H9 (cell line): ENCODE measurements at regions not wholly inside any gene's neighbourhood (a gene's known extent, or its start where the extent isn't known, plus 50 kb on each side); places are given as distances from the start of the nearest gene placed in this dataset.

Experiments
- DNase-seq: peaks from one replicate; pipeline ENCODE4 v3.0.0-alpha.2; 2017
- H2AFZ ChIP-seq: one replicate; pipeline ENCODE4 v1.6.1; 2013; ENCODE audit warnings: mild to moderate bottlenecking, low read length, control low read depth, moderate library complexity
- H2AK5ac ChIP-seq: 2 replicates; pipeline ENCODE4 v1.6.1; 2013; ENCODE audit warnings: low read length, control low read depth, mixed read lengths; ENCODE audit not compliant: insufficient read length
- H2BK120ac ChIP-seq: one replicate; pipeline ENCODE4 v1.6.1; 2013; ENCODE audit warnings: low read depth, mild to moderate bottlenecking, low read length, control low read depth, inconsistent platforms; ENCODE audit not compliant: poor library complexity, severe bottlenecking
- H2BK12ac ChIP-seq: 2 replicates; pipeline ENCODE4 v1.6.1; 2013; ENCODE audit warnings: low read length, control low read depth, mixed read lengths, low read depth; ENCODE audit not compliant: insufficient read length
- H2BK15ac ChIP-seq: 2 replicates; pipeline ENCODE4 v1.6.1; 2013; ENCODE audit warnings: low read depth, low read length, control low read depth
- H2BK20ac ChIP-seq: one replicate; pipeline ENCODE4 v1.6.1; 2013; ENCODE audit warnings: low read depth, mild to moderate bottlenecking, low read length, control low read depth, inconsistent platforms; ENCODE audit not compliant: poor library complexity, severe bottlenecking
- H2BK5ac ChIP-seq: 2 replicates; pipeline ENCODE4 v1.6.1; 2013; ENCODE audit warnings: low read length, control low read depth, mixed read lengths; ENCODE audit not compliant: insufficient read length
- H3K14ac ChIP-seq: 2 replicates; pipeline ENCODE4 v1.6.1; 2013; ENCODE audit warnings: low read length, control low read depth; ENCODE audit not compliant: insufficient read depth
- H3K18ac ChIP-seq: 2 replicates; pipeline ENCODE4 v1.6.1; 2013; ENCODE audit warnings: low read depth, mild to moderate bottlenecking, mixed read lengths, low read length, control low read depth; ENCODE audit not compliant: insufficient read length
- H3K23ac ChIP-seq: 2 replicates; pipeline ENCODE4 v1.6.1; 2013; ENCODE audit warnings: low read length, control low read depth, mixed read lengths, low read depth; ENCODE audit not compliant: insufficient read length
- H3K23me2 ChIP-seq: 2 replicates; pipeline ENCODE4 v1.6.1; 2013; ENCODE audit warnings: low read depth, mild to moderate bottlenecking, mixed read lengths, low read length, control low read depth; ENCODE audit not compliant: insufficient read length, poor library complexity, severe bottlenecking
- H3K27ac ChIP-seq: 2 replicates; pipeline ENCODE4 v1.5.1; 2013; ENCODE audit warnings: low read length, control low read depth, mixed read lengths, low read depth; ENCODE audit not compliant: insufficient read length
- H3K27me3 ChIP-seq: 2 replicates; pipeline ENCODE4 v1.6.1; 2013; ENCODE audit warnings: low read length, control low read depth, inconsistent platforms; ENCODE audit not compliant: insufficient read depth
- H3K4ac ChIP-seq: 2 replicates; pipeline ENCODE4 v1.6.1; 2013; ENCODE audit warnings: low read depth, mild to moderate bottlenecking, control low read depth, inconsistent platforms, low read length, moderate library complexity
- H3K4me1 ChIP-seq: 2 replicates; pipeline ENCODE4 v1.6.1; 2013; ENCODE audit warnings: low read length, control low read depth, inconsistent platforms; ENCODE audit not compliant: insufficient read depth
- H3K4me2 ChIP-seq: 2 replicates; pipeline ENCODE4 v1.6.1; 2013; ENCODE audit warnings: low read length, control low read depth, mixed read lengths; ENCODE audit not compliant: insufficient read length, insufficient read depth
- H3K56ac ChIP-seq: 2 replicates; pipeline ENCODE4 v1.6.1; 2013; ENCODE audit warnings: low read depth, mild to moderate bottlenecking, mixed read lengths, low read length, control low read depth; ENCODE audit not compliant: insufficient read length
- H3K79me1 ChIP-seq: 2 replicates; pipeline ENCODE4 v1.6.1; 2013; ENCODE audit warnings: low read depth, mild to moderate bottlenecking, moderate library complexity, low read length, control low read depth, inconsistent platforms; ENCODE audit not compliant: insufficient read depth, poor library complexity, severe bottlenecking
- H3K79me2 ChIP-seq: 2 replicates; pipeline ENCODE4 v1.6.1; 2013; ENCODE audit warnings: low read length, control low read depth, inconsistent platforms; ENCODE audit not compliant: insufficient read depth
- H3K9ac ChIP-seq: 2 replicates; pipeline ENCODE4 v1.6.1; 2013; ENCODE audit warnings: low read length, control low read depth, mixed read lengths; ENCODE audit not compliant: insufficient read length; ENCODE audit errors: extremely low read depth
- H3K9me3 ChIP-seq: one replicate; pipeline ENCODE4 v1.6.1; 2013; ENCODE audit warnings: low read depth, low read length, inconsistent platforms; ENCODE audit not compliant: control insufficient read depth
- H3T11ph ChIP-seq: one replicate; pipeline ENCODE4 v1.6.1; 2013; ENCODE audit warnings: mild to moderate bottlenecking, low read length, control low read depth, inconsistent platforms
- H4K20me1 ChIP-seq: one replicate; pipeline ENCODE4 v1.6.1; 2013; ENCODE audit not compliant: control insufficient read depth, insufficient read length, insufficient read depth
- H4K5ac ChIP-seq: 2 replicates; pipeline ENCODE4 v1.6.1; 2013; ENCODE audit warnings: low read depth, mild to moderate bottlenecking, mixed read lengths, low read length, control low read depth; ENCODE audit not compliant: insufficient read length
- H4K8ac ChIP-seq: replicated peaks from 2 replicates; pipeline ENCODE4 v1.6.1; 2013; ENCODE audit warnings: low read length, control low read depth, mixed read lengths, low read depth; ENCODE audit not compliant: insufficient read length
- H4K91ac ChIP-seq: 2 replicates; pipeline ENCODE4 v1.6.1; 2013; ENCODE audit warnings: low read depth, mild to moderate bottlenecking, moderate library complexity, mixed read lengths, low read length, control low read depth; ENCODE audit not compliant: insufficient read length
- H3K27ac Mint-ChIP-seq, 3 experiments: 2 replicates in 2 of 3; 3 replicates in 1 of 3; pipeline ENCODE4 v1.8.0; 2020 to 2021; ENCODE audit warnings: mixed read lengths in 3 of 3, mild to moderate bottlenecking in 1 of 3, moderate library complexity in 1 of 3
- H3K27me3 Mint-ChIP-seq: 2 replicates; pipeline ENCODE4 v1.8.0; 2021; ENCODE audit warnings: low read depth, mild to moderate bottlenecking, moderate library complexity, mixed read lengths
- H3K36me3 Mint-ChIP-seq, 3 experiments: 2 replicates in 2 of 3; 3 replicates in 1 of 3; pipeline ENCODE4 v1.8.0; 2020 to 2021; ENCODE audit warnings: low read depth in 3 of 3, mixed read lengths in 3 of 3; ENCODE audit not compliant: insufficient read depth in 1 of 3
- H3K4me1 Mint-ChIP-seq, 2 experiments: 2 replicates each; pipeline ENCODE4 v1.8.0; 2020; ENCODE audit warnings: mixed read lengths in 2 of 2
- H3K4me3 Mint-ChIP-seq, 2 experiments: 2 replicates in 1 of 2; 3 replicates in 1 of 2; pipeline ENCODE4 v1.8.0; 2020 to 2021; ENCODE audit warnings: mild to moderate bottlenecking in 2 of 2, mixed read lengths in 2 of 2, moderate library complexity in 1 of 2
- H3K9me3 Mint-ChIP-seq, 2 experiments: 2 replicates in 1 of 2; 3 replicates in 1 of 2; pipeline ENCODE4 v1.8.0; 2020; ENCODE audit warnings: mild to moderate bottlenecking in 2 of 2, mixed read lengths in 2 of 2, moderate library complexity in 1 of 2
- CTCF ChIP-seq: fragments of 200-600 bp; sonication (generic); conservative IDR thresholded peaks from 3 replicates; pipeline ENCODE4 v1.8.0; 2021; ENCODE audit warnings: antibody characterized with exemption, mild to moderate bottlenecking
- WGBS: extraction: QIAGEN DNeasy Blood & Tissue Kit; methylation state at CpG from one replicate; pipeline ENCODE4 v1.1.7; 2013; ENCODE audit warnings: missing lambda C conversion rate, low lambda C conversion rate, mixed read lengths; ENCODE audit not compliant: insufficient read length; ENCODE audit errors: extremely low coverage; 5-methylcytosine and 5-hydroxymethylcytosine counted together

DNA sequence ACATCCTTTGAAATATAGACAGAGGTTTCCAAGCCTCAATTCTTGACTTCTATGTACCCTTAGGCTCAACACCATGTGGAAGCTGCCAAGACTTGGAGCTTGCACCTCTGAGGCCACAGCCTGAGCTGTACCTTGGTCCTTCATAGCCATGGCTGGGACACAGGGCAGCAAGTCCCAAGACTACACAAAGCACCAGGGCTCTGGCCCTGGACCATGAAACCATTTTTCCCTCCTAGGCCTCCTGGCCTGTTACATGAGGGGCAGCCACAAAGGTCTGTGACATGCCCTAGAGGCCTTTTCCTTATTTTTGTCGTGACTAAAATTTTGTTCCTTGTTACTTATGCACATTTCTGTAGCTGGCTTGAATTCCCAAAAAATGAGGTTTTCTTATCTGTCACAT is 953.1 kb upstream of the ADGRL4 start:
- no peak overlapping the region for H2BK5ac ChIP-seq
- H3K4me3 Mint-ChIP-seq = no peak overlapping the region
- H3K18ac ChIP-seq = no peak overlapping the region
- H3T11ph ChIP-seq = no peak overlapping the region
- H2BK15ac ChIP-seq = no peak overlapping the region
- H3K4ac ChIP-seq = no peak overlapping the region
- no peaks in the 10 kb centered on the region for H3K27me3 Mint-ChIP-seq
- no peak overlapping the region for H2BK120ac ChIP-seq
- no peak overlapping the region for H3K14ac ChIP-seq
- H3K9me3 ChIP-seq = no peaks in the 10 kb centered on the region
- H3K4me1 Mint-ChIP-seq = no peaks in the 10 kb centered on the region
- H4K5ac ChIP-seq = no peak overlapping the region
- H3K27me3 ChIP-seq = no peaks in the 10 kb centered on the region
- no peak overlapping the region for H3K27ac Mint-ChIP-seq
- H2BK20ac ChIP-seq = no peak overlapping the region
- no peak overlapping the region for H3K4me2 ChIP-seq
- no peak overlapping the region for H3K23ac ChIP-seq
- H4K8ac ChIP-seq = no peak overlapping the region
- H3K56ac ChIP-seq = no peak overlapping the region
- no peak overlapping the region for H2BK12ac ChIP-seq
- no peak overlapping the region for H2AFZ ChIP-seq
- TF ChIP-seq CTCF = no peak
- no peak overlapping the region for H3K9ac ChIP-seq
- no peaks in the 10 kb centered on the region for H3K79me1 ChIP-seq
- no peak overlapping the region for H3K27ac ChIP-seq
- no peaks in the 10 kb centered on the region for H4K20me1 ChIP-seq
- WGBS = no CpG with 5 or more reads among the region's 1 CpG
- no peak overlapping the region for H4K91ac ChIP-seq
- H3K23me2 ChIP-seq = no peaks in the 10 kb centered on the region
- H3K79me2 ChIP-seq = no peaks in the 10 kb centered on the region
- H2AK5ac ChIP-seq = no peak overlapping the region
- no peak for DNase-seq
- H3K36me3 Mint-ChIP-seq = peaks cover 10 to 21% (median 20%) of the 10 kb centered on the region in 3 experiments
- H3K4me1 ChIP-seq = no peaks in the 10 kb centered on the region
- H3K9me3 Mint-ChIP-seq = peaks cover 25 to 28% of the 10 kb centered on the region in 2 experiments
